ENCODE measurements at regions not wholly inside any gene's neighbourhood (a gene's known extent, or its start where the extent isn't known, plus 50 kb on each side); places are given as distances from the start of the nearest gene placed in this dataset.

GRCh38 chr1:177426497-177426896 lies 255.7 kb downstream of the BRINP2 start:
- no peak for ATAC-seq
- no peak for TF ChIP-seq CTCF (IDR thresholded peaks at IDR 0.05)
- Mint-ChIP-seq H3K9me3 (no peaks in the 10 kb centered on the region), H3K27ac (no peak overlapping the region), H3K27me3 (no peaks in the 10 kb centered on the region), H3K36me3 (ENCODE audit: low read depth) (no peaks in the 10 kb centered on the region), H3K4me1 (ENCODE audit: low read depth) (no peaks in the 10 kb centered on the region), H3K4me3 (no peak overlapping the region)
- ChIA-PET POLR2A (no interaction called here), CTCF (no interaction called here)
- DNase-seq, result no peak
- intact Hi-C loops (cut with micrococcal nuclease), result no loop called here

GRCh38 chr1:177425199-177425598 lies 254.4 kb downstream of the BRINP2 start:
- ATAC-seq, result no peak

GRCh38 chr1:177424744-177425143 lies 254.0 kb downstream of the BRINP2 start:
- no peak overlapping the region for H3K27ac Mint-ChIP-seq
- ChIA-PET CTCF (no interaction called here), POLR2A (no interaction called here)
- no peaks in the 10 kb centered on the region for H3K9me3 Mint-ChIP-seq
- DNase-seq (no peak), ATAC-seq (no peak)
- intact Hi-C loops (cut with micrococcal nuclease), result no loop called here
- no peaks in the 10 kb centered on the region for H3K36me3 Mint-ChIP-seq (ENCODE audit: low read depth)
- no peak overlapping the region for H3K4me3 Mint-ChIP-seq
- H3K27me3 Mint-ChIP-seq, result no peaks in the 10 kb centered on the region
- TF ChIP-seq CTCF (IDR thresholded peaks at IDR 0.05), result no peak
- H3K4me1 Mint-ChIP-seq (ENCODE audit: low read depth), result no peaks in the 10 kb centered on the region

More at GRCh38 chr1:177425199-177425598, 254.4 kb downstream of the BRINP2 start:
- no peak overlapping the region for H3K4me3 Mint-ChIP-seq
- intact Hi-C loops (cut with micrococcal nuclease), result no loop called here
- CTCF ChIA-PET, result no interaction called here
- no peaks in the 10 kb centered on the region for H3K9me3 Mint-ChIP-seq
- POLR2A ChIA-PET, result no interaction called here
- H3K27me3 Mint-ChIP-seq, result no peaks in the 10 kb centered on the region
- no peak for DNase-seq
- H3K27ac Mint-ChIP-seq, result no peak overlapping the region
- TF ChIP-seq CTCF (IDR thresholded peaks at IDR 0.05), result no peak
- H3K36me3 Mint-ChIP-seq (ENCODE audit: low read depth), result no peaks in the 10 kb centered on the region
- no peaks in the 10 kb centered on the region for H3K4me1 Mint-ChIP-seq (ENCODE audit: low read depth)

- DNase-seq, result no peak
- CTCF ChIA-PET, result interaction anchor here (1.1 kb wide), 1 partner anchor 9 kb away, joined by 3 read pairs; no protein-coding TSS in a partner anchor
- POLR2A ChIA-PET, result no interaction called here
- H3K36me3 Mint-ChIP-seq (ENCODE audit: low read depth), result no peaks in the 10 kb centered on the region
- no peaks in the 10 kb centered on the region for H3K9me3 Mint-ChIP-seq
- H3K27ac Mint-ChIP-seq, result no peak overlapping the region
- no peak for TF ChIP-seq CTCF (IDR thresholded peaks at IDR 0.05)
- no peak for ATAC-seq
- no peaks in the 10 kb centered on the region for H3K27me3 Mint-ChIP-seq
- intact Hi-C loops (cut with micrococcal nuclease), result no loop called here
- H3K4me1 Mint-ChIP-seq (ENCODE audit: low read depth), result no peaks in the 10 kb centered on the region
- H3K4me3 Mint-ChIP-seq, result no peak overlapping the region
These were observed 252.3 kb downstream of the BRINP2 start for GRCh38 chr1:177423090-177423489.

GRCh38 chr1:177413982-177414596 lies 243.3 kb downstream of the BRINP2 start:
- ATAC-seq (no peak), DNase-seq (no peak)
- no peak for TF ChIP-seq CTCF (IDR thresholded peaks at IDR 0.05)
- no peak overlapping the region for H3K27ac Mint-ChIP-seq
- ChIA-PET POLR2A (no interaction called here), CTCF (interaction anchor here (0.9 kb wide), 1 partner anchor 9 kb away, joined by 3 read pairs; no protein-coding TSS in a partner anchor)
- intact Hi-C loops (cut with micrococcal nuclease), result no loop called here
- H3K36me3 Mint-ChIP-seq (ENCODE audit: low read depth), result no peaks in the 10 kb centered on the region
- H3K9me3 Mint-ChIP-seq, result no peaks in the 10 kb centered on the region
- H3K27me3 Mint-ChIP-seq, result no peaks in the 10 kb centered on the region
- no peaks in the 10 kb centered on the region for H3K4me1 Mint-ChIP-seq (ENCODE audit: low read depth)
- no peak overlapping the region for H3K4me3 Mint-ChIP-seq

Measured in activated CD8-positive, alpha-beta T cell treated with anti-CD3 and anti-CD28 coated beads for 36 hours (primary cell).